ENCODE measurements at regions not wholly inside any gene's neighbourhood (a gene's known extent, or its start where the extent isn't known, plus 50 kb on each side); places are given as distances from the start of the nearest gene placed in this dataset.

GRCh38 chr5:135085936-135086725 lies 52.1 kb upstream of the PITX1 start:
- no peak for DNase-seq

GRCh38 chr5:135085133-135085935 lies 51.3 kb upstream of the PITX1 start:
- no peak for DNase-seq

Data from CD4-positive, alpha-beta T cell treated with Interleukin-17A for 4 hours (primary cell).